Activated naive CD4-positive, alpha-beta T cell treated with anti-CD3 and anti-CD28 coated beads, Interleukin-2, amount 50 U/mL, for 72 hours (primary cell): ENCODE measurements at regions not wholly inside any gene's neighbourhood (a gene's known extent, or its start where the extent isn't known, plus 50 kb on each side); places are given as distances from the start of the nearest gene placed in this dataset.
"Not testable (repeated sequence)": the region's sequence is repeated elsewhere in the genome, so short reads cannot be mapped to it uniquely, and the experiment has no call there.

Experiments
- ATAC-seq, 2 donors: fragments of 150-1000 bp; cut with Tn5 transposase; 2 replicates each; pipeline ENCODE4 v1.10.0; 2021; ENCODE audit warnings: mild to moderate bottlenecking in 2 of 2, moderate library complexity in 2 of 2
- DNase-seq, 2 donors: peaks; one replicate each; pipeline ENCODE4 v3.0.0; 2021 to 2022; ENCODE audit warnings: low spot score in 2 of 2
- H3K27ac Mint-ChIP-seq, 2 donors: one replicate each; pipeline ENCODE4 v1.8.0; 2022; ENCODE audit warnings: mild to moderate bottlenecking in 2 of 2, mixed read lengths in 2 of 2
- H3K36me3 Mint-ChIP-seq, 2 donors: one replicate each; pipeline ENCODE4 v1.8.0; 2022; ENCODE audit warnings: mixed read lengths in 2 of 2
- H3K9me3 Mint-ChIP-seq, 2 donors: one replicate each; pipeline ENCODE4 v1.8.0; 2022; ENCODE audit warnings: mixed read lengths in 2 of 2

DNA sequence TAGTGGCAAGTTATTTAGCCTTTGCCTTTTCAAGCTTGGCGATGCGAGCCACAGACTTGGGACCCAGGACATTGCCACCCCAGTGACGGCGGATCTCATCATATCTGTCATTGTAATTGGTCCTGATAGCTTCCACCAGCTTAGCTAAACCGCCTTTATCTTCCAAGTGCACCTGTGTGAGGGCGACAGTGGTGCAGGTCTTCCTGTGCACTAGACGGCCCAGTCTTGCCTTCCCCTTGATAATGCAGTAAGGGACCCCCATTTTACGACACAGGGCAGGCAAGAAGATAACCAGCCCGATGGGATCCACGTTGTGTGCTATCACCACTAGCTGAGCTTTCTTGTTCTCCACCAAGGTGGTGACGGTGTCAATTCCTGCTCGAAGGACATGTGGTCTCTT is 99.6 kb upstream of the ITGB1 start:
- Mint-ChIP-seq H3K9me3 (no peaks in the 10 kb centered on the region), H3K27ac (no peak overlapping the region), H3K36me3 (no peaks in the 10 kb centered on the region)
- DNase-seq = no peak
- no peak for ATAC-seq

DNA sequence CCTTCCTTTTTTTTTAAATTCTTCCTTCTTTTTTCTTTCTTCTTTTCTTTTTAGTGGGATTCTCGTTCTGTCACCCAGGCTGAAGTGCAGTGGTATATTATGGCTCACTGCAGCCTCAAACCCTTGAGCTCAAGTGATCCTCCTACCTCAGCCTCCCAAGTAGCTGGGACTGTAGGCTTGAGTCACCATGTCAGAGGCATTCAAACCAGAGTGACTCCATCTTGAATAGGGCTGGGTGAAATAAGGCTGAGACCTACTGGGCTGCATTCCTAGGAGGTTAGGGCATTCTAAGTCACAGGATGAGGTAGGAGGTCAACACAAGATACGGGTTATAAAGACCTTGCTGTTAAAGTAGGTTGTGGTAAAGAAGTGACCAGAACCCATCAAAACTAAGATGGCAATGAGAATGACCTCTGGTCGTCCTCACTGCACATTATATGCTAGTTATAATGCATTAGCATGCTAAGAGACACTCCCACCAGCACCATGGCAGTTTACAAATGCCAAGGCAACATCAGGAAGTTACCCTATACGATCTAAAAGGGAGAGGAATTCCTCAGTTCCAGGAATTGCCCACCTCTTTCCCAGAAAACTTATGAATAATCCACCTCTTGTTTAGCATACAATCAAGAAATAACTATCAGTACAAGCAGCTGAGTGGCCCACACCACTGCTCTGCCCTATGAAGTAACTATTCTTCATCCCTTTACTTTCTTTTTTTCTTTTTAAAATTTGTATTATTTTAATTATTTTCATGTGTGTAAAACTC is 99.0 kb upstream of the ITGB1 start:
- Mint-ChIP-seq H3K9me3 (no peaks in the 10 kb centered on the region), H3K27ac (no peak overlapping the region), H3K36me3 (no peaks in the 10 kb centered on the region)
- ATAC-seq (no peak), DNase-seq (no peak)

DNA sequence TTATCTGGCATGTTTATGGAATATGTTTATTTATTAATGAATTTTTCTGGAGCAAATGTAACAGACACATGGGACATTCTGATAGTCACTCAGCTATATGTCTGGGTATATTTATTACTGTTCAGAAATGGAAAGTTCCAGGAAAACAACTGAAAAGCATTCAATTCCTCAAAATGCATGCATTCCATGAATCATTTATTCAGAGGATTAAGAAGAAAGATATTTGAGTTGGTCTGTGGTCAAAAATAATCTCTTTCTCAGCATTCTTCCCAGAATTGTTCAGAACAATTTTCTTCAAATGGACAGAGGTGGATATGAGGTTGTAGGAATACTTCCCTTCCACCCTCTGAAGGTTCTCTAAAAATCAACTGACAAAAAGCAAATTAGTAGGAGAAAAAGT is 97.6 kb upstream of the ITGB1 start:
- Mint-ChIP-seq H3K9me3 (no peaks in the 10 kb centered on the region), H3K36me3 (no peaks in the 10 kb centered on the region), H3K27ac (no peak overlapping the region)
- ATAC-seq (no peak), DNase-seq (no peak)

DNA sequence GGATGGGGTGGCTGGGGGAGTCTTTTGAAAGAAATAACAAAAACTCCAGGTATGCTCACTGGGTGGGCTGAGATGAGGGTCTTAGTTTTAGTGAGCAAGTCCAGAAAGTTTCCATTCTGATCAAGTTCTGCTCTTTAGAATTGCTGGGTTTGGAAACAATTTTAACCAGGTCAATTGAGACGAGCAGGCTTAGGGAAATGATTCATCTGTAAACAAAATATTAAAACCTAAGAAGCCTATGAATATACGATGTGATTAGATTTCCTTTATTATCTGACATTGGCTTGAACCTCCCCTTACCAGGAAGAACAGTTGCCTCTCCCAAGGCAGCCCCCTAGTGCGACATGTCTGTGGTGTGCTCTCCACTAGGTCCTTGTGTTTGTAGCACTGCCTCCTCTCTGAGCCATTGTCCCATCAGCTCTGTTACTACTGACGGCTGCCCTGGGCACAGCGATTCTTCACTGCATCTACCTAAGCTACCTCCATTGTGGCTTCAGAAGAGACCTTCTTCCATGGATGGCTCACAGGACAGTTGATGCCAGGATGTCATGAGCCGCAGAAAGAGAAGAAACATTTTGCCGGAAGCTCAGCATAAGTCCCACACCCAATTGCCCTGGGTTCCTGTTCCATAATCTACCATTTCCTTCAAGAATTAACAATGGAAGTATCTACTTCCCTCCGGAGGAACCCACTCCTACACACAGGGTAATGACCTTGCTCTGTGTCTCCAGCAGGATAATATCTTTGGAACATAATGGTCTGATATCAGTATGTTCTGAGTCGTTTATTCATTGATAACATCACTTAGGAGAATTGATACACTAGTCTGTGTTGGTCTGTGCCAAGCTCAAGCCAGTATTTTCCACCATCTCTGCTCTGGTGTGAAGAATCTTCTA is 95.1 kb upstream of the ITGB1 start:
- DNase-seq (no peak), ATAC-seq (no peak)
- Mint-ChIP-seq H3K27ac (no peak overlapping the region), H3K36me3 (no peaks in the 10 kb centered on the region), H3K9me3 (no peaks in the 10 kb centered on the region)

DNA sequence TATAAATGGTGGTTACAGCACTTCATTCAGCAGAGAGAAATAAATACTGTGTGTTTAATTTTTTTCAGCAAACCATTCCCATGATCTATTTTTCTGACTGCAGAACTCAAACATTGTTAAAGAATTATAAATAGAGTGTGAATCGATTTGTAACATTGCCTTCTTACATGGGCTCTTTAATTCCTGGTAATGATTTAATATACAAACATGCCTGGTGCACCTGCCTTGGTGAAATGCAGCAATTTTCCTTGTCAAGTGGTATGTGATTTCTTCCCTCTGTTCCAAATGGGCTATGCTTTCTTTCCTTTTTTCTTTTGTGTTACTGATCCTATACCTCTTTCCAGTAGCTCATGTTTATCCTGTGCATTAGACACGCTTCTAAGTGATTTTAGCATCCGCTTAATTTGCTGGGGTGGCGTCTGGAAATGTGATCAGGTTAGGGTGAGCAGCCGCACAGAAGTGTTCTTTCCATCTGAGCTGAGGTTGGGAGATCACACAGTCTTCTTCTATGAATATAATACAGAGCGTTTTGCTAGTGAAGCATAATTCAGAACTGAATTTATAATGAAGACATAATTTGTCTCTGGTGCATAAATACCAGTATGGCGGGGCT is 94.3 kb upstream of the ITGB1 start:
- DNase-seq = no peak
- H3K9me3 Mint-ChIP-seq = no peaks in the 10 kb centered on the region
- H3K36me3 Mint-ChIP-seq = no peaks in the 10 kb centered on the region
- no peak overlapping the region for H3K27ac Mint-ChIP-seq
- no peak for ATAC-seq

DNA sequence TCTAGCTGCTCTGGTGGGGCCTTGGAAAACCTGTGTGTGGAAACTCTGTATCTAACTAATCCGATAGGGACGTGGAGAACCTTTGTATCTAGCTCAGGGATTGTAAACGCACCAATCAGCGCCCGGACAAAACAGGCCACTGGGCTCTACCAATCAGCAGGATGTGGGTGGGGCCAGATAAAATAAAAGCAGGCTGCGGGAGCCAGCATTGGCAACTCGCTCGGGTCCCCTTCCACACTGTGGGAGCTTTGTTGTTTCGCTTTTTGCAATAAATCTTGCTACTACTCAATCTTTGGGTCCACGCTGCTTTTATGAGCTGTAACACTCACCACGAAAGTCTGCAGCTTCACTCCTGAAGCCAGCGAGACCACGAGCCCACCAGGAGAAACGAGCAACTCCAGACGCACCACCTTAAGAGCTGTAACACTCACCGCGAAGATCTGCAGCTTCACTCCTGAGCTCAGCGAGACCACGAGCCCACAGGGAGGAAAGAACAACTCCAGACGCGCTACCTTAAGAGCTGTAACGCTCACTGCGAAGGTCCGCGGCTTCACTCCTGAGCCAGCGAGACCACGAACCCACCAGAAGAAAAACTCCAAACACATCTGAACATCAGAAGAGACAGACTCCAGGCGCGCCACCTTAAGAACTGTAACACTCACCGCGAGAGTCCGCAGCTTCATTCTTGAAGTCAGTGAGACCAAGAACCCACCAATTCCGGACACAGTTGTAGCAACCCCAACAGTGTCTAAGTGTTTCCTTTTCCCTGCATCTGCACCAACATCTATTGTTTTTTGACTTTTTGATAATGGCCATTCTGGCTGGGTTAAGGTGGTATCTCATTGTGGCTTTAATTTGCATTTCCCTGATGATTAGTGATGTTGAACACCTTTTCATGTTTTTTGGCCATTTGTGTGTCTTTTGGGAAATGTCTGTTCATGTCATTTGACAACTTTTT is 92.2 kb upstream of the ITGB1 start:
- not testable (repeated sequence) for H3K9me3 Mint-ChIP-seq, H3K36me3 Mint-ChIP-seq, DNase-seq, ATAC-seq
- H3K27ac Mint-ChIP-seq = peak overlapping the region in 1 of 2 donors; percentile 51

DNA sequence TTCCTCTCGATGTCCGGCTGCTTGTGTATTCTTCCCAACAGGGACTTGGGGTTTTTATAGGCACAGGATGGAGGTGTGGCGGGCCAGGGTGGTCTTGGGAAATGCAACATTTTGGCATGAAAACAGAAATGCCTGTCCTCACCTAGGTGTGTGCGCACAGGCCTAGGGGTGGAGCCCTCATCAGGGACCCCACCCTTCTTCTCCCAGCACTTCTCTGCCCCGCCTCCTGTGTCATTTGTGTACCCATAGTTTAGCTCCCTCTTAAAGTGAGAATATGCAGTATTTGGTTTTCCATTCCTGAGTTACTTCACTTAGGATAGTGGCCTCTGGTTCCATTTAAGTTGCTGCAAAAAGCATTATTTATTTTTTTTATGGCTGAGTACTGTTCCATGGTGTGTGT is 90.2 kb upstream of the ITGB1 start:
- DNase-seq = no peak
- no peak overlapping the region for H3K27ac Mint-ChIP-seq
- H3K36me3 Mint-ChIP-seq = no peaks in the 10 kb centered on the region
- ATAC-seq = no peak
- H3K9me3 Mint-ChIP-seq = no peaks in the 10 kb centered on the region

DNA sequence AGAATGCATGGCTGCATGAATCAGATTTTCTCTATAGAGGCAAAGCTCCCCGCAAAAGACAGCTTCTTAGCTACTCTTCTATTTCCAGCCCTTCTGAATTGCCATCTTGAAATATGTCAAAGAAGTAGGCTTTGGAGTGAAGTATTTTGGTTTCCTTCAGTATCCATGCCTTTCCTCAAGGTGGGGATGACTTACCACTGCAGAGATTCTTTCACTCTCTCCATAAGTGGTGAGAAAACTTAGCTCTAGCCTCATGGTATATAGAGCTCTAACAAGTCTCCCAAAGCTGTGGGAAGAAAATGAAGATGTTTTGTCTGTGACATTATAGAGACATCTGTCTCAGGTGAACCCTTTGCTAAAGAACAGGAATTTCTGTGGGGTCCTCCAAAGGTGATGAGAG is 89.6 kb upstream of the ITGB1 start:
- Mint-ChIP-seq H3K9me3 (no peaks in the 10 kb centered on the region), H3K36me3 (no peaks in the 10 kb centered on the region), H3K27ac (no peak overlapping the region)
- DNase-seq (no peak), ATAC-seq (no peak)

DNA sequence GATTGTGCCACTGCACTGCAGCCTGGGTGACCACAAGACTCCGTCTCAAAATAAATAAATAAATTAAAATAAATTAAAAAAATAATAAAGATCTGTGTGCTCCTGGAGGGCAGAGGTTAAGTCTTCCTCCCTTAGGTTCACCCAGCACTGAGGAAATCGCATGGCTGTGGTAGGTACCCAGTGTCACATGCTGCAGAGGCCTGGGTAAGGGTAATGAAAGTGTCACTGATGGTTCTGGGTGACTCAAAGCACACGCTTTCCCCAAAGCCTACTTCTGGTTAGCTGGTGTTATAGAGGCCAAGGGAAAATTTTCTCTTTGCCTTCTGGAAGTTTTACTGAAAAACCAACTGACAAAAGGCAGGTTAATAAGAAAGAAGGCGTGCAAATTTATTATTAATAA is 88.8 kb upstream of the ITGB1 start:
- H3K9me3 Mint-ChIP-seq = no peaks in the 10 kb centered on the region
- ATAC-seq (peak in 1 of 2 donors; percentile 46), DNase-seq (no peak)
- no peak overlapping the region for H3K27ac Mint-ChIP-seq
- H3K36me3 Mint-ChIP-seq = no peaks in the 10 kb centered on the region

DNA sequence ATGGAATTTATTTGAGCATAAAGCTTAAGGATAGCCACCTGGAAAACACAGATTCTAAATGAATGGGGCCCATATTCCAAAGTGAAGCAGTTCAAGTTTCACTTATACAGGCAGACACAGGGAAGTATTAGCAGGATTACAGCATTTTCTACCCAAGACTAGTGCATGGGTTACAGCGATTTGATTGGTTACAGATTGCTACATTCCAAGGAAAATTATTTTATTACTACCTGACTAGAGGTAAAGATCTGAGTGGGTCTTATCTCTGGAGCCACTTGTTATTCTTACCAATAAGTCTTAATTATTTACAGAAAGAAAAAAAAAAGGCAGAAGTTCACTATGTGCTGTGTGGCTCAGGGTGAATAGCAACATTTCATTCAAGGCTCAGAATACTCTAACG is 87.4 kb upstream of the ITGB1 start:
- ATAC-seq = no peak
- H3K9me3 Mint-ChIP-seq = no peaks in the 10 kb centered on the region

DNA sequence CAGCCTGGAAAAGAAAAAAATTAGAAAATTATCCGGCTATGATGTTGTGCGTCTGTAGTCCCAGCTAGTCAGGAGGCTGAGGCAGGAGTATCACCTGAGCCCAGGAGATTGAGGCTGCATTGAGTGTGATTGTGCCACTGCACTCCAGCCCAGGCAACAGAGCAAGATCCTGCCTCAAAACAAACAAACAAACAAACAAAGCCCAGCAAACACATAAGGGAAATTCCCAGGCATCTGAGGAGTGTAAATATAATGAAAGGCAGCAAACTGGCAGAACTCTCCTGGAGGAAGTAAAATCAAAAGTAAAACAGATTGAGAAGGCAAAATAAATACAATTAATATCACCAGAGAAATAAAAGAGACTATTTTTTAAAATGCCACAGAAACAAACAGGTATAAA is 84.5 kb upstream of the ITGB1 start:
- DNase-seq = no peak
- no peak for ATAC-seq
- no peaks in the 10 kb centered on the region for H3K36me3 Mint-ChIP-seq
- H3K27ac Mint-ChIP-seq = no peak overlapping the region
- no peaks in the 10 kb centered on the region for H3K9me3 Mint-ChIP-seq

More for the DNA sequence above, 87.4 kb upstream of the ITGB1 start:
- H3K36me3 Mint-ChIP-seq = no peaks in the 10 kb centered on the region
- no peak for DNase-seq
- H3K27ac Mint-ChIP-seq = no peak overlapping the region

DNA sequence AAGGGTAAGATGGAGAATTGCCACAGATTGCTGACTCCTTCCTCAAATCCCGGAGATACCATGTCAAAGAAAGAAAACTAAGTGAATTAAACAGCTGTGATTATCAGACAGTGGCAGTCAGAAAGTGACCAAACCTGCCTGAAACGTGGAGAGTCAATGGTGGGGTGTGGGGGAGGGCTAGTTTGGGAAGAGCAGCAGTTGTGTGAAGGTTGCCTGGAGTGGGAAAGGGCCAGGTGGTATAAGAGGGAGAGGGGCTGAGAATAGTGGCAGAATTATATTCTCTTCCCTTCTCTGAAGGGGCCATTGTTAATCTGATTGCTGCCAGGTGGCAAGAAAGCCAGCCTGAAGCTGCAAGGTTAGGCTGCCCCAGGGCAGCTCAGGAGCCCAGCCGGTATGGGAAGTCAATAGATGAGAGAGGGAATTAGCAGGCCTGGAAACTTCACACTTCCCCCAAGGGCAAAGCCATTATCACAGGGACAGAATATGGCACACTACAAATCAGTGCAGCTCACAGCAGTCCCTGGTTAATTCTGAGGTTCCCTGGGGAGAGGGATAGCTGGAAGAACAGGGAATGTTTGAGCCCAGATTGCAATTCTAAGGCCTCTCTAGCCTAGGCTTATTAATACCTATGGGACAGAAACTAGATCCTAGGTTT is 83.9 kb upstream of the ITGB1 start:
- H3K9me3 Mint-ChIP-seq = no peaks in the 10 kb centered on the region
- H3K36me3 Mint-ChIP-seq = no peaks in the 10 kb centered on the region
- ATAC-seq (no peak), DNase-seq (no peak)
- no peak overlapping the region for H3K27ac Mint-ChIP-seq

DNA sequence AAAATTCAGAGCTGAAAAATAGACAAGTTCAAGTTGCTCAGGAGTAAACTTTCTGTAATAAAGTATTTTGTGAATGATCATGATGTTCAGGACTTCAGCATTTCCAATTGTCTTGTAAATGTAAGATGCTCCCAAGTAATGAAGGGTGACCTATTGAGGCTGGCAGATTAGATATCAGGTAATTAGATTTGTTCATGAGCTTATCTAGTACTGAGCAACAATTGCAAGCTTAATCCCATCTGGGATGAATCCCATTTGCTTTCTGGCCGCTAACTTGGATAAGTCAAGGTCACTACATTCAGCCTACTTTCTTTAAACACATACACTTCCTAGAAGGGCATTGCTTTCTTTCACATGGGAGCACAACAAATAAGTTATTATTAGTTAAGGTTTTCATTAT is 82.4 kb upstream of the ITGB1 start:
- DNase-seq = no peak
- no peaks in the 10 kb centered on the region for H3K36me3 Mint-ChIP-seq
- no peak overlapping the region for H3K27ac Mint-ChIP-seq
- ATAC-seq = no peak
- H3K9me3 Mint-ChIP-seq = no peaks in the 10 kb centered on the region

DNA sequence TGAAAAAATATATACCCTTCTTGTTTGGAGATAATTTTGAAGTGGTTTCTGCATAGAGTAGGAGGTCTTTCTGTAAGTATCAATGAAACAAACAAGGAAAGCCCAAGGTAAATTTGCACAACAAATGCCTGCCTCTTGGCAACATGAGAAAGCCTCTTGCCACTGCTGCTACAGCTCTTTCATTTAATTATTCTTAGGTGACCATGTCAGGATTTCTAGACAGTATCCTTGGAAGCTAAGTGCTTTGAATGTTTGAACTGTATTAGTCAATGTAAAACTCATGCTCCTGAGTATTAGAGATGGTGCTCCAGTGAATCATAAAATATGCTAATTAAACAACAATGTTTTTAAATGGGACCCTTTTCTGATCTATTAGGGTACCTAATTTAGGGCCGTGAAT is 81.2 kb upstream of the ITGB1 start:
- Mint-ChIP-seq H3K9me3 (no peaks in the 10 kb centered on the region), H3K27ac (no peak overlapping the region), H3K36me3 (no peaks in the 10 kb centered on the region)
- DNase-seq = no peak
- ATAC-seq = no peak

DNA sequence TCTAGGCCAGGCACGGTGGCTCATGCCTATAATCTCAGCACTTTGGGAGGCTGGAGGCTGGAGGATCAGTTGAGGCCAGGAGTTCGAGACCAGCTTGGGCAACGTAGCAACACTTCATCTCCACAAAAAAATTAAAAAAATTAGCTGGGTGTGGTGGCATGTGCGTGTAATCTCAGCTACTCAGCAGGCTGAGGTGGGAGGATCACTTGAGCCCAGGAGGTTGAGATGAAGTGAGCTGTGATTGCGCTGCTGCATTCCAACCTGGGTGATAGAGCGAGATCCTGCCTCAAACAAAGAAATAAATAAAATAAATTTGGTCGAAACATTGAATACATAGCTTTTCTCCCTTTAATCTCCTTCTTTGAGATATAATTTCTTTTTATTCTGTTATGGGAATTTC is 80.6 kb upstream of the ITGB1 start:
- DNase-seq = no peak
- H3K27ac Mint-ChIP-seq = no peak overlapping the region
- no peaks in the 10 kb centered on the region for H3K36me3 Mint-ChIP-seq
- ATAC-seq = no peak
- no peaks in the 10 kb centered on the region for H3K9me3 Mint-ChIP-seq

DNA sequence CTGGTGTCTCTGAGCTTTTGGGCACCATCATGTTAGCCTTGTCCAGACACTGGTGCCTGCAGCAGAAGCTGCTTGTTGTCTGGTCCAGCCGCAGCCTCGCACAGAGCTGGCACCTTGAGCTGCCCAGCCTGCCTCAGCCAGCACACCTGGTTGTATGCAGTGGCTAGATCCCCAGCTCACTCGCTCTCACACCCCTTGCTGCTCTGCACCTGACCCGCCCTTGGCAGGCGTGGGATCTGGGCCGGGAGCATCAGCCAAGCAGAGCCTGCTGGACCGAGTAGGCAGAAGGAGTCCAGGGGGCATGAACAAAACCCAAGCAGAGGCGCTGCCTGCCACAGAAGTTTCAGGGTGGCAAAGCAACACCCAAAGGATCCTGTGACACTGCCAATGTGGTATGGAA is 79.7 kb upstream of the ITGB1 start:
- no peaks in the 10 kb centered on the region for H3K36me3 Mint-ChIP-seq
- ATAC-seq (no peak), DNase-seq (no peak)
- no peak overlapping the region for H3K27ac Mint-ChIP-seq
- no peaks in the 10 kb centered on the region for H3K9me3 Mint-ChIP-seq
